HTR-8/SVneo (cell line): ENCODE measurements at regions not wholly inside any gene's neighbourhood (a gene's known extent, or its start where the extent isn't known, plus 50 kb on each side); places are given as distances from the start of the nearest gene placed in this dataset.
A peak's percentile ranks its signal among the peaks of the same experiment; 100 is the strongest.

Experiments used
- DNase-seq: peaks from one replicate; pipeline ENCODE4 v3.0.0; 2011; ENCODE audit warnings: low spot score, mixed read lengths; ENCODE audit not compliant: insufficient read length
- FAIRE-seq: peaks from 2 replicates; lab custom pipeline; 2011; peaks lifted over from hg19 to GRCh38; lab: Jason Lieb, UNC

DNA sequence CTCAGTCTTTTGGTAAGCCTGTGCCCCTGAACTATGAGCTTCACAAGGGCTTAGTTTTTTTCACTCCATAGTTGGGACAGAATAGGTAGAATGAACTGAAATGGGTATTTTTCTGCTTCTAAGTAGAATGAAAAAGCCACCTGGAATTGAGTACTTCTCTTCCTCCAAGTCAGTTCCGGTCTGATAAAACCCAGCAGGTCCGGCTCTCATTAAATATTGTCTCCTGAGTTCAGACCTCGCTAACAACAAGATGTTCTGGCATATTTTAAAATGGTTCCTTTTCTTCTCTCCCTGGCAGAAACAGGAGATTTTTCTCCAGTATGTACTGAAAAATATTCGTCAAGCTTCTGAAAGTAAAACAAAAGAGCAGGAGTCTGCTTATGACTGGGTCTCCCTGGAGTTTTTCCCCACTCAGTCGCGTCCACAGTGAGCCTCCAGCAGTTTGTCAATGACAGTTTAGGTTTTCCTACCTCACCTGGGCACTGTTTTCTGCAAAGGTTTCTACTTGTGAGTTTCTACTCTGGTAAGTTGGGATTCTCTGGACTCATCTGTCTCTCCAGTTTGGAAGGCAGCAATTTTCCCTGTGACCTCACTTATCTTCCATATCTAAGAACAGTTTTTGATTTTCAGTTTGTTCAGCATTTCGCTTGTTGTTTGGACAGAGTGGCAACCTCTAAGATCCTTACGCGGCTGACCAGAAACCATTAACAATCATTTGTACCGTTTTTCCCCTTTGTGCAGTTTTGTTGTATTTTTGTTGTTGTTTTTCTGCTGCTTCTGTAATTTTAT lies 868.0 kb downstream of the METTL15 start:
- DNase-seq, result no peak
- FAIRE-seq, result no peak

DNA sequence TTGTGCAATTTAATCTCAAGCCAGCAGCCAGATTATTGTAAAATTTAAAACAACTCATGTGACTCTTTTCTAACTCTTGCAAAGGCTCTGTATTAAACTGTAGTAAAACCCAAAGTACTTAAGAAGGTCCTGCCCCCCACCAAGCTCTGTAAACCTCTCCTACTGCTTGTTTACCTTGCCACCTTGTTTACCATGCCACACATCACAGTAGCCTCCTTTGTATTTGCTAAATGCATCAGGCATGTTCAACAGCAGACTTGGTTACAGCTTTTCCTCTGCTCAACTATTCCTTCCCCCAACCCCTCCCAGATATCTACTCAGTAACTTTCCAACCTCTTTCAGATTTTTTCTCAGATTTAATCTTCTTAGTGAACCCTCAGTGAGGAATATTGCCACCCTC lies 861.6 kb downstream of the METTL15 start:
- FAIRE-seq (no peak), DNase-seq (no peak)

DNA sequence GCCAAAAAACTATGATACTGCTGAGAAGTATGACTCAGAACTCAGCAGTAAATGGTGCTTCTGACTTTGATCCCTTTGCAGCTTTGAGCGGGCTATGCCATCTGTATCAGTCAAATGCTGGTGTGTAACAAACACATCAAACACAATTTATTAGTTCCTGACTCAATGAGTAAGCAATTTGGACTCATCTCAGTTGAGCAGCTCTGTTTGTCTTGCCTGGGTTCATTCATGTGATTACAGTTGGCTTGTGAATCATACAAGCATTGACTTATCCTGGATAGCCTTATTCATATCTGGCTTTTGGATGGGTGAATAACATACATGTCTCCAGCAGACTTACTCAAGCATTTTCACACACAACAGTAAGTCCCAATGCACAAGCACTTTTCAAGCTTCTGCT lies 858.8 kb downstream of the METTL15 start:
- FAIRE-seq (peak; percentile 54), DNase-seq (no peak)

DNA sequence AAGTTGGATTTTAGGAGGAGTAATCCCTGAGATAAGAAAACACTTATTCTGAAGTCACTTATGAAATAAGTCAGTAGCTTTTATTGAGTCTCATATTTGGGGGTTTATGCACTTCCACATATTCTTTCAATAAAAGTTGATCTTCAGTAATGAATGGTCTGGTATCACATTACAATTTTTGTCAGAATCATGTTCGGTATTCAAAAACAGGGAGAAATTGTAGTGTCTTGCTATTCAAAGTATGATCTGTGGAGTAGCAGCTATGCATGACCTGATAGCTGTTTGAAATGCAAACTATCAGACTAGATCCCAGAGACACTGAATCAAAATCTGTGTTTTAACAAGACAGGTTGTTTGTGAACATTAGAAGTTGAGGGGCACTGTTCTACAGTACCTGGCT lies 857.6 kb downstream of the METTL15 start:
- no peak for FAIRE-seq

DNA sequence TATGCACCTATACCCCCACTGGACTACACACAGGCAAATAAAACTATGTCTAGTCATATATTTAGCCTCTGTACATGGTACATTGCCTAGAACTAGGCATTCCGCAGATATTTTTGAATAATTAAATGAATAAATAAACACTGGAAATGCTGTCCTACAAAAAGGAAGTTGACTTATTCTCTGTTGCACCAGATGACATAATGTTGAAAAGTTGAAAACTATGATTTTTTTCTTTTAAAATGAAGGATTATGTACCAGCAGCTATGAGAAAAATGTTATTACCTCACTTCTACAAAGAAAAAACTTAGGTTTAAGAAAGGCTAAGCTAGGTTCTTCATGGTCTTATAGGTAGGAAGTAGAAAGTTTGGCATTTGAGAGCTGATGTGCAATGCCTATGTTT lies 856.6 kb downstream of the METTL15 start:
- no peak for FAIRE-seq
- no peak for DNase-seq

More for the DNA sequence above, 857.6 kb downstream of the METTL15 start:
- DNase-seq, result no peak

DNA sequence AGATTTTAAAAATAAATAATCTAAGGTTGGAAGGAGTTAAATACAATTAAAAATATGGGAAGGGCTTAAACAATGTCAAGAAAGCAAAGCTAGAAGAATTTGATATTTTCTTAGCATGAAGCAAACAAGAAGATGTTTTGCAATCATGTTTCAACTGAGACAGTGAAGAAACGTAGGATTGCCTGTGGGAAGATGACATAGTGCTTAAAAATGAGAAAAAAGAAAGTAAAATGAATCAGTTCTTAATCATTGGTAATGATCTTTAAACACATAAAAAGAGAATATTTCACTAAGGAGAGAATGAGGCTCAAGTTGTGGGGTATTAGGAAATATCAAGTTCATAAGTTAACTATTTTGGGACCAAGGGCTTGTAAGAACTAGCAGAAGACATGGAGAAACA lies 855.0 kb downstream of the METTL15 start:
- DNase-seq, result no peak
- FAIRE-seq, result no peak

DNA sequence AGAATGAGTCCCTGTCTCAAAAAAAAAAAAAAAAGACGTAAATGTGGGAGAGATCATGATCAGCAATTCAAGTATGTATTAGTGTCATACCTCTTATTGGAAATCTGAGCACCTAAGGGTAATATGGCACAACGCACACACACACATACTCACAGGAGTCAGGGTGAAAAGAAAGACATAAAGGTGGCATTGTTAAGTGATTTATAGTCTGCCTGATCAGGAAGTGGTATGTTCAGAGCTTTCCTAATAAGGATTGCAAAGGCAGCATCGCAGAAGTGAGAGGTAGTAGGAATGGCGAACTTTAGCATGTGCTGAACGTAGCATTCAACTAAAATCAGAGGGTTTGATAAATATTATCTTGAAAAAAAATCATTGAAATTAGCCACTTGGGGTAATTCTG lies 854.3 kb downstream of the METTL15 start:
- FAIRE-seq (no peak), DNase-seq (no peak)

DNA sequence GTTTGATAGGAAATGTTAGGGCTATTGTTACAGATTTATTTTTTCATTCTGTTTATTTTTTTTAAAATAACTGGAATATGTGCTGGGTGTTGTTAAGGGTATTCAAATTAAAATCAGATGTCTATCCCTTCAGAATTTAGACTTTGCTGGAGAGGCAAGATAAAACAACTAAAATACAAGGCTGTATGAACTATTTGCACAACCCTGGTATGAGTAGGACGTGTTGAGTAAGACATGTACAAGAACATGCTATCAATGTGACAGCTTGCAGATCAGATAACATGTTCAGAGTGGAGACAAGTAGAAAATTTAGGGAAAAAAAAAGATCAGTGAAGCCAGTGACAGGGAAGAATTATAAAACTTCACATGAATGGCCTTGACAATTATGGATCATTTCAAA lies 853.5 kb downstream of the METTL15 start:
- DNase-seq (no peak), FAIRE-seq (no peak)

DNA sequence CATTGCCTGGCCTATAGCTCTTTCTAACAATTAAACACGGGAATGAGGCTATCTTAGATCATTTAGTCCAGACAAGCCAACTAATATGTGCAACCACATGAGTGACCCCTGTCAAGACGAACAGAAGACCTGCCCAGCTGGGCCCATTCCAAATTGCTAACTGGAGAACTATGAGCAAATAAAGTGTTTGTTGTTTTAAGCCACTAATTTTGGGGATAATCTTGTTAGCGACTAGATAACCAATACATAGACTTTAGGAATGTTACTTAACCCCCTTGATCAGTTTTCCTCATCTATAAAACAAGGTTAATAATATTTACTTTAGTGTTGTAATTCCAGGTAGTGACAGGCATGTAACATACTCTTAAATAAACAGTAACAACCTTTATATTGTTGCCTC lies 848.3 kb downstream of the METTL15 start:
- FAIRE-seq, result no peak
- no peak for DNase-seq

DNA sequence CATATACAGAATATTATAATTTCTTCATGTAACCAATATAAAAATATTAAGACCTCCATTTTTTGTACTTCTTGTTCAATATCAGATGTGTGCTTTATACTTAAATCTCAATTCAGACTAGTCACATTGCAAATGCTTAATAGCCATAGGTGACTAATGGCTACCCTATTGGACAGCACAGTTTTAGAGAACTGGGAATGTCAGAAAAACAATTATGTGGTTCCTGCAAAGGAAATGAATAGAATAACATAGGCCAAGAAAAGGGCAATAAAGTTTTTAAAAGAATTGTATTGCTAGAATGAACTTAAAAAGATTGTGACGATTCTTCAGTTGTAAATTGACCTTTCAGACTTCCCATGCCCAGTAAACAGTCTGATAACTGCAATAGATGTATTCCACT lies 843.0 kb downstream of the METTL15 start:
- FAIRE-seq, result no peak
- no peak for DNase-seq

DNA sequence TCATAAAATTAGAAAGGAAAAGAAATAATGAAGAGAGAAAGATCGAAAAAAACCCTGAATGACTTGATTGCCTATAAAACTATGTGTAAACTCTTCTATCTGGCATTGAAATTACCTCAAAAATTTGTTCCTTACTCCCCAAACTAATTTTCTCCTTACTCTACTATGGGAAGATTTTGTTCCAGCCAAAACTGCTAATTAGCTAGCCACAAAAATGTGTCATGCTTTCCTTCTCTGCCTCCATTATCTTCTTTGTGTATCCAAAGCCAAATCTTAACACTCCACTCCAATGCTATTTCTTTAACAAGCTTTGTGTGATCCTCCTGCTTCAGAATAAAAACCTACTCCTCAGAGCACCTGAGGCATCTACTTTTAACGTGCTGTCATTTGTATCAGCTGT lies 831.2 kb downstream of the METTL15 start:
- no peak for DNase-seq
- no peak for FAIRE-seq

DNA sequence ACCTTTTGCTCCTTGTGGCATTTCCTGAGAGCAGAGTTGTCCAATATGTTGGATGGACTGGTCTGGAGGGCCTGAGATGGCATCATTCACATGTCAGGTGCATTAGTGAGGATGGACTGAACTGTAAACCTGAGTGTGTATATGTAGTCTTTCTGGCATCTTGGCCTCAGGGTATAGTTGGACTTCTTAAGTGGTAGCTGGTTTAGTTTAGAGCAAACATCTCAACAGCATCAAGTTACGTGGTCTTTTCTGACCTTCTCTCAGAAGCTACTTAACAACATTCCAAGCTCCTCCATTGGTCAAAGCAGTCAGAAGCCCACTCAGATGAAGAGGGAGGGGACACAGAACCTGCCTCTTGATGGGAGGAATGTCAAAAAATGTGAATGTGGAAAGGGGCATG lies 829.9 kb downstream of the METTL15 start:
- peak; percentile 48 for FAIRE-seq
- peak; percentile 17 for DNase-seq

DNA sequence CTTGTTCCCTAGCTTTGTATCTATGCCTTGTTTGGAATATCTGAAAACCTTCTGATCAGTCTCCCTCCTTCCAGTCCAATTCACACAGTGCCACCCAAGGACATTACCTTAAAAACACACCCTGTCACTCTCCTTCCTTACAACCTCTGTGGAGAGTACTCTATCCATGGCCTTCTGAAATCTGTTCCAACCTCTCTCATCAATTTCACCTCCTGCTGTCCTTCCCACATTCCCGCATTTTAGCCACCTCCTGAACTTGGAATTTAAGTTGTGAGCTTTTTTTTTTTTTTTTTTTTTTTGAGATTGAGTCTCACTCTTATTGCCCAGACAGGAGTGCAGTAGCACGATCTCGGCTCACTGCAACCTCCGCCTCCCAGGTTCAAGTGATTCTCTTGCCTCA lies 824.8 kb downstream of the METTL15 start:
- DNase-seq (no peak), FAIRE-seq (no peak)

DNA sequence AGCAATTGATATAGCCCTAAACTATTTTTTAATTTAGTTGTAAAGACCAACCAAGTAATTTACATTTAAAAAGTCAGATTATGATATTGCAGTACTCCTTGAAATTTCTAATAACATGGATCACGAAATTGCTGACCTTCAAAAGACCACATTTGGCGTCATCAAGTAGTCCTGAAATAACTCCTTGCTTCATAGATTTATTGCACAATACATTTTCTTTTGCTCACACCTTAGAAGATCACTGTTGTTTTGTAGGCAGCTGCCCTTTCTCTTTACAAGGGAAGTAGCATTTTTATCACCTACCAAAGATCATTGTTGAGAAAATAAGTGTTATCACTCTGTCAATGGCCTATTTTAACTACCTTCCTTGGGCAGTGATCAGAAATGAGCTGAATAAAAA lies 815.8 kb downstream of the METTL15 start:
- no peak for FAIRE-seq
- no peak for DNase-seq

DNA sequence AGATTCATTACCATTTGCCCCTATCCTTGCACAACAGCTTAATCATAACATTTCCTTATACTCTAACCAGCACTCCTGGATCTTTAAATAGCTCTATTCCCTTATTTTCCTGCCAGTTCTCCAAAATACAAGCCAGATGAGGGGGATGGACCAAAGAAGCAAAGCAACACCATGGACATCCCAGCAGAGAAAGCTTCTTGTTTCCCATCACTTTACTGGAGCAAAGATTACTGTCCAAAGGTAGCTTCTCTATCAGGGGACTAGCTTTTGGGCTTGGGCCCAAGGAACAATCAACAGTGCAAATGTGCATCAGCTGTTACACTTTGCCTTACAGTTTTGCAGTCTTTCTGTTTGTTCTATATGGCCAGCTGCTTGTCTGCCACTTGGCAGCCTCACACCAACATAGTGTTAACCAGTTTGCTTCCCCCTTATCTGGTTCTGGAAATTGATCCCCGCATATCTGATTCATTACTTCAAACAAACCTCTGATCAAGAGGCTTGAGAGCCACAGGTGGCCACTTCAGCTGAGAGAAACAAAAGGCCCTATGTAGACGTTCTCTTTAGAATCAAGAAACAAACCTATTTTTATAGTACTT lies 814.3 kb downstream of the METTL15 start:
- DNase-seq, result no peak
- FAIRE-seq, result no peak

DNA sequence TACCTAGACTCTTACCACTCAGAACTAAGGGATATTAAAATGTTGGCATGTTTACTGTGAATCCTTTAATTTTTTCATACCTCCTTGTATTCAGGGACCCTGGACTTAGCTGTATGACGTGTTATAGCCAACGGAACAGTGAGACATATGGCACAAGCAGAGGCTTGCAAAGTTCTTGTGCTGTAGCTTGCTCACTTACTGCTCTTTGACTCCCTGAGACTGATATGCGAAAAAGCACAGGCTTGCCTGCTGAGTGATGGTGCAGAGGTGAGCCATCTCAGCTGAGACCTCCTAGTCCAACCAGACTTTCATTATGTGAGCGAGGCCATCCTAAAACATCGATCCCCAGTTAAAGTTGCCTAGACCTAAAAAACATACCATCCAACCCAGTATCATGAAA lies 811.0 kb downstream of the METTL15 start:
- no peak for DNase-seq
- no peak for FAIRE-seq

DNA sequence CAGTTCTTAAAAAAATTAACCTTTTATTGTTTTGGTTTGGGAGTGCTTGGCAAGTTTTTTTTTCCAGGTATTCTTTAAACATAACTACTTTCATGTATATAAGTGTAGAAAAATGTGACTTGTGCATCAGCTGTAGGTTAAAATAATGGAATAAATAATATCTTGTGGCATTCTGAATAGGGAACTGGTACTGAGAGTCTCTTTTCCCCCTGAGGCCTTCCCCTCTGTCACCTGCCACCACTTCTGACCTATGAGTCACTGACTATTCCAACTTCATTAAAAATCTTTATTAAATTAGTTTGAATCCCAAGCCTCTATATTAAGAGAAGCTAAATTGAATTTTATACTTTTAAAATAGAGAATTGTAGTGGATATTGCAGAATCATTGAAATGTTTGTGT lies 805.7 kb downstream of the METTL15 start:
- DNase-seq (no peak), FAIRE-seq (no peak)

DNA sequence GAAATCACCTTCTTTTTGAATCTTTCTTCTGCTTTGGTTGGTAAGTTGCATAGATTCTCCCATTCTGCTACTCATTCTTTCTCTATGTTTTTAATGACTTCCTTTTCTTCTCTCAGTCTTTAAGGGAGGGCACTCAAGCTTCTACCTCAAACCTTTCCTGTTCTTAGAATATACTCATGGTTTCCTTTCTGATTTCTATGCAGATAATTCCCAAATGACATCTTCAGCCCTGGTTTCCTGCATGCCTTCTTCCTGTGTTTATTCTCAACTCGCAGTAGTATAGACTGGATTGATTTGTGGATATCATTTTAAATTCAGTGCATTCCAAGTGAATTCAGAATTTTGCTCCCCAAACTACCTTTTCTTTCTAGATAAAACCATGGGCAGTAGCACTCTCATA lies 803.6 kb downstream of the METTL15 start:
- DNase-seq, result no peak
- FAIRE-seq, result no peak

DNA sequence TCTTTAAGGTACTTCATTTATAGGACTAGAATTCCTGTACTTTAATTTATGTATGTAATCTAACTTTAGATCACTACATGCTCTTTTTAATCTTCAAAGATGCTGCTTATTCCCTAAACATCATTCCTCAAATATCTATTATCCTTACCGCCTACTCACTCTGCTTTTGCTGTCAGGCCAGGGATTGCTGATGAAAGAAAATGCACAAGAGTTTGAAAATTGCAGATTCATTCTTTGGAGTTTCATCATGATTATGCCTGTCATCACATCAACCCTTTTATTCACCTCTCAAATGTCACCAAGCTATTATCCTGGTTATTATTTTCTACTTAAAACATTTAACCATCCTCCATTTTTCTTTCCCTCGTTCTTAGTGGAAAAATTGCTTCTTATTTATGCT lies 802.7 kb downstream of the METTL15 start:
- no peak for DNase-seq
- FAIRE-seq, result no peak

DNA sequence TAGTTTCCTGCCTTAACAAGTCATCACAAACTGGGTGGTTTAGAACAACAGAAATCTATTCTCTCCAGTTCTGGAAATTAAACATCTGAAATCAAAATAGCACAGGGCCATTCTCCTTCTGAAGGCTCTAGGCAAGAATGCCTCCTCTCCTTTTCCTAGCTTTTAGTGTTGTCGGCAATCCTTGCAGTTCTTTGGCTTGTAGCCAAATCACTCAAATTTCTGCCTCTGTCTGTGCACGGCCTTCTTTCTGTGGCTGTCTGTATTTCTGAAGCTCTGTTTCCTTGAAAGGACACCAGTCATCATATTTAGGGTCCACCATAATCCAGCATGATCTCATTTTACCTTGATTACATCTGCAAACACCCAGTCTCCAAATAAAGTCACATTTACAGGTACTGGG lies 795.5 kb downstream of the METTL15 start:
- no peak for FAIRE-seq

DNA sequence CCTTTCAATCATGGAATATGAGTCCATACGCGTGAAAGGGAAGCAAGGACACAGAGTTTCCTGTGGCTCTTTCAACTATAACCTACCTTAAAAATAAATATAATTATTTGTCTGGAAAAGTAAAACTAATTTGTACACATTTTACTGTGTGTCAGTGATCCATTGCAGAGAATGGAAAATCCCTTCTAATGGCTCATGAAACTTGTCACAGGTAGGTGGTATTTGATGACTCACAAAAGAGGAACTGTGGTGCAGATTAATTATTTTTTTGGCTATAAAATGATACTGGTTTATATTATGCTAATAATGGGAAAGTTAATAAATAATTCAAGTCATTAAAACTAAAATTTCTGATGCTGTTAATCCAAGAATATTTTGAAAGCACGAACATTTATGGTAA lies 792.2 kb downstream of the METTL15 start:
- DNase-seq (no peak), FAIRE-seq (no peak)

More for the DNA sequence above, 795.5 kb downstream of the METTL15 start:
- DNase-seq, result no peak

DNA sequence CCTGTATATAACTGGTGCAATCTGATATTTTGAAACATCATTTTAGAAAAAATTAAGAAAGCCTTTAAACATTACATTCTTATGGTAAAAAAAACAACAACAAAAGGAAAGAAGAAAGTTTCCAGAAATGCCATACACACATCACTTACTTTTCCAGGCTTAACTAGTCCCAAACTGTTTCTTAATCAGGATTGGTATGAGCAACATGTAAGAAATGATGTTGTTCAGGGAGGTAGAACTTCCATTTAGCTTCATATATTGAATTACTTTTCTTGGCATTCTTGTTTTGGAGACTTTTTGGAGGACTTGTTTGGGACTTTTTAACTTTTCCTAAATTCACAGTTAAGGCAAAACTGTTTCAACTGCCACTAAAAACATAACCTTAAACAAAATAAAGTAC lies 791.5 kb downstream of the METTL15 start:
- no peak for DNase-seq

More for the DNA sequence above, 791.5 kb downstream of the METTL15 start:
- no peak for FAIRE-seq
